H9 (cell line): ENCODE measurements at regions not wholly inside any gene's neighbourhood (a gene's known extent, or its start where the extent isn't known, plus 50 kb on each side); places are given as distances from the start of the nearest gene placed in this dataset.

Experiments used
- DNase-seq: peaks from one replicate; pipeline ENCODE4 v3.0.0-alpha.2; 2017
- H2AFZ ChIP-seq: one replicate; pipeline ENCODE4 v1.6.1; 2013; ENCODE audit warnings: mild to moderate bottlenecking, low read length, control low read depth, moderate library complexity
- H2AK5ac ChIP-seq: 2 replicates; pipeline ENCODE4 v1.6.1; 2013; ENCODE audit warnings: low read length, control low read depth, mixed read lengths; ENCODE audit not compliant: insufficient read length
- H2BK120ac ChIP-seq: one replicate; pipeline ENCODE4 v1.6.1; 2013; ENCODE audit warnings: low read depth, mild to moderate bottlenecking, low read length, control low read depth, inconsistent platforms; ENCODE audit not compliant: poor library complexity, severe bottlenecking
- H2BK12ac ChIP-seq: 2 replicates; pipeline ENCODE4 v1.6.1; 2013; ENCODE audit warnings: low read length, control low read depth, mixed read lengths, low read depth; ENCODE audit not compliant: insufficient read length
- H2BK15ac ChIP-seq: 2 replicates; pipeline ENCODE4 v1.6.1; 2013; ENCODE audit warnings: low read depth, low read length, control low read depth
- H2BK20ac ChIP-seq: one replicate; pipeline ENCODE4 v1.6.1; 2013; ENCODE audit warnings: low read depth, mild to moderate bottlenecking, low read length, control low read depth, inconsistent platforms; ENCODE audit not compliant: poor library complexity, severe bottlenecking
- H2BK5ac ChIP-seq: 2 replicates; pipeline ENCODE4 v1.6.1; 2013; ENCODE audit warnings: low read length, control low read depth, mixed read lengths; ENCODE audit not compliant: insufficient read length
- H3K14ac ChIP-seq: 2 replicates; pipeline ENCODE4 v1.6.1; 2013; ENCODE audit warnings: low read length, control low read depth; ENCODE audit not compliant: insufficient read depth
- H3K18ac ChIP-seq: 2 replicates; pipeline ENCODE4 v1.6.1; 2013; ENCODE audit warnings: low read depth, mild to moderate bottlenecking, mixed read lengths, low read length, control low read depth; ENCODE audit not compliant: insufficient read length
- H3K23ac ChIP-seq: 2 replicates; pipeline ENCODE4 v1.6.1; 2013; ENCODE audit warnings: low read length, control low read depth, mixed read lengths, low read depth; ENCODE audit not compliant: insufficient read length
- H3K23me2 ChIP-seq: 2 replicates; pipeline ENCODE4 v1.6.1; 2013; ENCODE audit warnings: low read depth, mild to moderate bottlenecking, mixed read lengths, low read length, control low read depth; ENCODE audit not compliant: insufficient read length, poor library complexity, severe bottlenecking
- H3K27ac ChIP-seq: 2 replicates; pipeline ENCODE4 v1.5.1; 2013; ENCODE audit warnings: low read length, control low read depth, mixed read lengths, low read depth; ENCODE audit not compliant: insufficient read length
- H3K27me3 ChIP-seq: 2 replicates; pipeline ENCODE4 v1.6.1; 2013; ENCODE audit warnings: low read length, control low read depth, inconsistent platforms; ENCODE audit not compliant: insufficient read depth
- H3K4ac ChIP-seq: 2 replicates; pipeline ENCODE4 v1.6.1; 2013; ENCODE audit warnings: low read depth, mild to moderate bottlenecking, control low read depth, inconsistent platforms, low read length, moderate library complexity
- H3K4me1 ChIP-seq: 2 replicates; pipeline ENCODE4 v1.6.1; 2013; ENCODE audit warnings: low read length, control low read depth, inconsistent platforms; ENCODE audit not compliant: insufficient read depth
- H3K4me2 ChIP-seq: 2 replicates; pipeline ENCODE4 v1.6.1; 2013; ENCODE audit warnings: low read length, control low read depth, mixed read lengths; ENCODE audit not compliant: insufficient read length, insufficient read depth
- H3K56ac ChIP-seq: 2 replicates; pipeline ENCODE4 v1.6.1; 2013; ENCODE audit warnings: low read depth, mild to moderate bottlenecking, mixed read lengths, low read length, control low read depth; ENCODE audit not compliant: insufficient read length
- H3K79me1 ChIP-seq: 2 replicates; pipeline ENCODE4 v1.6.1; 2013; ENCODE audit warnings: low read depth, mild to moderate bottlenecking, moderate library complexity, low read length, control low read depth, inconsistent platforms; ENCODE audit not compliant: insufficient read depth, poor library complexity, severe bottlenecking
- H3K79me2 ChIP-seq: 2 replicates; pipeline ENCODE4 v1.6.1; 2013; ENCODE audit warnings: low read length, control low read depth, inconsistent platforms; ENCODE audit not compliant: insufficient read depth
- H3K9ac ChIP-seq: 2 replicates; pipeline ENCODE4 v1.6.1; 2013; ENCODE audit warnings: low read length, control low read depth, mixed read lengths; ENCODE audit not compliant: insufficient read length; ENCODE audit errors: extremely low read depth
- H3K9me3 ChIP-seq: one replicate; pipeline ENCODE4 v1.6.1; 2013; ENCODE audit warnings: low read depth, low read length, inconsistent platforms; ENCODE audit not compliant: control insufficient read depth
- H3T11ph ChIP-seq: one replicate; pipeline ENCODE4 v1.6.1; 2013; ENCODE audit warnings: mild to moderate bottlenecking, low read length, control low read depth, inconsistent platforms
- H4K20me1 ChIP-seq: one replicate; pipeline ENCODE4 v1.6.1; 2013; ENCODE audit not compliant: control insufficient read depth, insufficient read length, insufficient read depth
- H4K5ac ChIP-seq: 2 replicates; pipeline ENCODE4 v1.6.1; 2013; ENCODE audit warnings: low read depth, mild to moderate bottlenecking, mixed read lengths, low read length, control low read depth; ENCODE audit not compliant: insufficient read length
- H4K8ac ChIP-seq: replicated peaks from 2 replicates; pipeline ENCODE4 v1.6.1; 2013; ENCODE audit warnings: low read length, control low read depth, mixed read lengths, low read depth; ENCODE audit not compliant: insufficient read length
- H4K91ac ChIP-seq: 2 replicates; pipeline ENCODE4 v1.6.1; 2013; ENCODE audit warnings: low read depth, mild to moderate bottlenecking, moderate library complexity, mixed read lengths, low read length, control low read depth; ENCODE audit not compliant: insufficient read length
- H3K27ac Mint-ChIP-seq, 3 experiments: 2 replicates in 2 of 3; 3 replicates in 1 of 3; pipeline ENCODE4 v1.8.0; 2020 to 2021; ENCODE audit warnings: mixed read lengths in 3 of 3, mild to moderate bottlenecking in 1 of 3, moderate library complexity in 1 of 3
- H3K27me3 Mint-ChIP-seq: 2 replicates; pipeline ENCODE4 v1.8.0; 2021; ENCODE audit warnings: low read depth, mild to moderate bottlenecking, moderate library complexity, mixed read lengths
- H3K36me3 Mint-ChIP-seq, 3 experiments: 2 replicates in 2 of 3; 3 replicates in 1 of 3; pipeline ENCODE4 v1.8.0; 2020 to 2021; ENCODE audit warnings: low read depth in 3 of 3, mixed read lengths in 3 of 3; ENCODE audit not compliant: insufficient read depth in 1 of 3
- H3K4me1 Mint-ChIP-seq, 2 experiments: 2 replicates each; pipeline ENCODE4 v1.8.0; 2020; ENCODE audit warnings: mixed read lengths in 2 of 2
- H3K4me3 Mint-ChIP-seq, 2 experiments: 2 replicates in 1 of 2; 3 replicates in 1 of 2; pipeline ENCODE4 v1.8.0; 2020 to 2021; ENCODE audit warnings: mild to moderate bottlenecking in 2 of 2, mixed read lengths in 2 of 2, moderate library complexity in 1 of 2
- H3K9me3 Mint-ChIP-seq, 2 experiments: 2 replicates in 1 of 2; 3 replicates in 1 of 2; pipeline ENCODE4 v1.8.0; 2020; ENCODE audit warnings: mild to moderate bottlenecking in 2 of 2, mixed read lengths in 2 of 2, moderate library complexity in 1 of 2
- WGBS: extraction: QIAGEN DNeasy Blood & Tissue Kit; methylation state at CpG from one replicate; pipeline ENCODE4 v1.1.7; 2013; ENCODE audit warnings: missing lambda C conversion rate, low lambda C conversion rate, mixed read lengths; ENCODE audit not compliant: insufficient read length; ENCODE audit errors: extremely low coverage; 5-methylcytosine and 5-hydroxymethylcytosine counted together
- TF ChIP-seq, protein P1 (sequence below): fragments of 200-600 bp; sonication (generic); conservative IDR thresholded peaks from 3 replicates; pipeline ENCODE4 v1.8.0; 2021; ENCODE audit warnings: antibody characterized with exemption, mild to moderate bottlenecking

DNA sequence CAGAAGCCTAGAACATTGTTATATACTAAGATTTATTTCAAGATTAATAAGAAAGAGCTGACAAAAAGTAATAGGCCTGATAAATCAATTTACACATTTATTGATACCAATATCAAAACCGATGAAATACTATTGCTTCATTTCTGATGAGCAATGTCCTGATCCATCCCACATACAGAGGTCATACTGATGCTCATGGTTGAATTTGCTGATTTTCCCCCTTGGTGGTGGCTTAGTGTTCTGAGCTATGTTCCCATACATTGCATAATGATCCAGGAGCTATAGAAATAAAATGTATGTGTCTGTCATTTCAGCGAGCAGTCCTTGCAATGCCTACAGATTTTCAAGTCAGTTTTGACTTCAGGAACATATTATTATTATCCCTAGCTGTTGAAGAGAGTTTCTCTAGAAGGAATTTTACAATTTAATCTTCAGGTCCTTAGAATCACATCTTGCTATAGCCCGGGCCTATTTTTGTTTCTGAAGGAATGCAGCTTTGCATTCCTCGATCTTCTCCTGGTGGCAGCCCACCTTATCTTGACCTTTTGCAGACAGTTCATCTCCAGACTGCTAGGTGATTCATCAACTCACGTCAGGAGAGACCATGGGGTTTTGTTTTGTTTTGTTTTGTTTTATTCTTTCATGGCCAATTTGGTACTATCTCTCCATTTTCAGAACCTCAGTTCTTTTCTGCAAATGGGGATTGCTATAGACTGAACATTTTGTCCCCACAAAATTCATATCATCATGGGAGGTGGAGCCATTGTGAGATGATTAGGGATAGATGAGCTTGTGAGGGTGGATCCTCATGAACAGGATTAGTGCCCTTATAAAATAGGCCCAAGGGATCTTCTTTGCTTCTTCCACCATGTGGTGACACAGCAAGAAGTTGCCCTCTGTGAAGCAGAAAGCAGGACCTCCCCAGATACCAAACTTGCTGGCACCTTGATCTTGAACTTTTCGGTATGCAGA is 465.6 kb upstream of the IGFBP3 start:
- Histone ChIP-seq H3T11ph (no peak overlapping the region), H2AFZ (no peak overlapping the region), H4K5ac (no peak overlapping the region), H3K27me3 (no peaks in the 10 kb centered on the region), H3K4me1 (no peaks in the 10 kb centered on the region), H3K4ac (no peak overlapping the region), H3K79me2 (no peaks in the 10 kb centered on the region), H4K91ac (no peak overlapping the region), H3K4me2 (no peak overlapping the region), H3K23ac (no peak overlapping the region), H2BK12ac (no peak overlapping the region), H2BK15ac (no peak overlapping the region), H3K79me1 (no peaks in the 10 kb centered on the region), H3K18ac (no peak overlapping the region), H4K20me1 (no peaks in the 10 kb centered on the region), H2BK20ac (no peak overlapping the region), H2BK120ac (no peak overlapping the region), H2AK5ac (no peak overlapping the region), H3K14ac (no peak overlapping the region), H3K56ac (no peak overlapping the region), H3K23me2 (no peaks in the 10 kb centered on the region), H3K27ac (no peak overlapping the region), H4K8ac (no peak overlapping the region), H3K9me3 (no peaks in the 10 kb centered on the region), H3K9ac (no peak overlapping the region), H2BK5ac (no peak overlapping the region)
- no peaks in the 10 kb centered on the region for H3K36me3 Mint-ChIP-seq
- H3K9me3 Mint-ChIP-seq = no peaks in the 10 kb centered on the region; a peak in 2 of 5 replicates
- no peaks in the 10 kb centered on the region for H3K4me1 Mint-ChIP-seq
- no CpG with 5 or more reads among the region's 6 CpGs for WGBS
- no peak for DNase-seq
- no peak overlapping the region for H3K4me3 Mint-ChIP-seq
- TF ChIP-seq, protein P1, sequence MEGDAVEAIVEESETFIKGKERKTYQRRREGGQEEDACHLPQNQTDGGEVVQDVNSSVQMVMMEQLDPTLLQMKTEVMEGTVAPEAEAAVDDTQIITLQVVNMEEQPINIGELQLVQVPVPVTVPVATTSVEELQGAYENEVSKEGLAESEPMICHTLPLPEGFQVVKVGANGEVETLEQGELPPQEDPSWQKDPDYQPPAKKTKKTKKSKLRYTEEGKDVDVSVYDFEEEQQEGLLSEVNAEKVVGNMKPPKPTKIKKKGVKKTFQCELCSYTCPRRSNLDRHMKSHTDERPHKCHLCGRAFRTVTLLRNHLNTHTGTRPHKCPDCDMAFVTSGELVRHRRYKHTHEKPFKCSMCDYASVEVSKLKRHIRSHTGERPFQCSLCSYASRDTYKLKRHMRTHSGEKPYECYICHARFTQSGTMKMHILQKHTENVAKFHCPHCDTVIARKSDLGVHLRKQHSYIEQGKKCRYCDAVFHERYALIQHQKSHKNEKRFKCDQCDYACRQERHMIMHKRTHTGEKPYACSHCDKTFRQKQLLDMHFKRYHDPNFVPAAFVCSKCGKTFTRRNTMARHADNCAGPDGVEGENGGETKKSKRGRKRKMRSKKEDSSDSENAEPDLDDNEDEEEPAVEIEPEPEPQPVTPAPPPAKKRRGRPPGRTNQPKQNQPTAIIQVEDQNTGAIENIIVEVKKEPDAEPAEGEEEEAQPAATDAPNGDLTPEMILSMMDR = no peak
- H3K27ac Mint-ChIP-seq = no peak overlapping the region
- H3K27me3 Mint-ChIP-seq = no peaks in the 10 kb centered on the region; the same call in 1 of the 2 replicates
